B cell (primary cell): ENCODE measurements at regions not wholly inside any gene's neighbourhood (a gene's known extent, or its start where the extent isn't known, plus 50 kb on each side); places are given as distances from the start of the nearest gene placed in this dataset.

Experiments used
- EZH2 ChIP-seq: IDR thresholded peaks from 2 replicates; pipeline ENCODE4 v1.6.1; 2012; ENCODE audit warnings: borderline replicate concordance, low read depth, mild to moderate bottlenecking, moderate library complexity, low read length; ENCODE audit not compliant: insufficient read depth, poor library complexity, severe bottlenecking
- TF ChIP-seq, protein P1 (sequence below): fragments of 200-600 bp; IDR thresholded peaks from one replicate; pipeline ENCODE4 v1.8.0; 2022; ENCODE audit warnings: antibody characterized with exemption, mild to moderate bottlenecking

DNA sequence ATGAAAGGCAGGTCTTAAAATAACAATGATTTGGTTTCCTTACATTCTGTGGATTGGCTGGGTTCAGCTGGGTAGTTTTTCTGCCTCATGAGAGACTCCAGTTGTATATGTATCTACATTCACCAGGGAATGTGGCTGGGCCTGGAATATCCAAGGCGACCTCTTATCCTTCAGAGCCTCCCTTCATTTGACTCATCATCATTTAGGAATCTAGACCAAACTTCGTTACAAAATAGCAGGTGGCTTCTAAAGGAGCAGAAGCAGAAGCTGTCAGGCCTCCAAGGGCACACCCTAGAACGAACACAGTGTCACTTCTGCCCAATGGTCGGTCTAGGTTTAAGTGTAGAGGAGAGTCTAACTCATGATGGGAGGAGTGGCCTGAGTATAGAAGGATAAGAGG, 204.2 kb downstream of the EN1 start:
- TF ChIP-seq, protein P1, sequence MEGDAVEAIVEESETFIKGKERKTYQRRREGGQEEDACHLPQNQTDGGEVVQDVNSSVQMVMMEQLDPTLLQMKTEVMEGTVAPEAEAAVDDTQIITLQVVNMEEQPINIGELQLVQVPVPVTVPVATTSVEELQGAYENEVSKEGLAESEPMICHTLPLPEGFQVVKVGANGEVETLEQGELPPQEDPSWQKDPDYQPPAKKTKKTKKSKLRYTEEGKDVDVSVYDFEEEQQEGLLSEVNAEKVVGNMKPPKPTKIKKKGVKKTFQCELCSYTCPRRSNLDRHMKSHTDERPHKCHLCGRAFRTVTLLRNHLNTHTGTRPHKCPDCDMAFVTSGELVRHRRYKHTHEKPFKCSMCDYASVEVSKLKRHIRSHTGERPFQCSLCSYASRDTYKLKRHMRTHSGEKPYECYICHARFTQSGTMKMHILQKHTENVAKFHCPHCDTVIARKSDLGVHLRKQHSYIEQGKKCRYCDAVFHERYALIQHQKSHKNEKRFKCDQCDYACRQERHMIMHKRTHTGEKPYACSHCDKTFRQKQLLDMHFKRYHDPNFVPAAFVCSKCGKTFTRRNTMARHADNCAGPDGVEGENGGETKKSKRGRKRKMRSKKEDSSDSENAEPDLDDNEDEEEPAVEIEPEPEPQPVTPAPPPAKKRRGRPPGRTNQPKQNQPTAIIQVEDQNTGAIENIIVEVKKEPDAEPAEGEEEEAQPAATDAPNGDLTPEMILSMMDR = no peak
- TF ChIP-seq EZH2 = no peak
